Endometrium (tissue), 2 donors: ENCODE measurements at regions not wholly inside any gene's neighbourhood (a gene's known extent, or its start where the extent isn't known, plus 50 kb on each side); places are given as distances from the start of the nearest gene placed in this dataset.

Experiments used
- FAIRE-seq: peaks from 2 replicates; lab custom pipeline; 2012; peaks lifted over from hg19 to GRCh38; lab: Jason Lieb, UNC
- donor health status: control.
- donor health status: control.

DNA sequence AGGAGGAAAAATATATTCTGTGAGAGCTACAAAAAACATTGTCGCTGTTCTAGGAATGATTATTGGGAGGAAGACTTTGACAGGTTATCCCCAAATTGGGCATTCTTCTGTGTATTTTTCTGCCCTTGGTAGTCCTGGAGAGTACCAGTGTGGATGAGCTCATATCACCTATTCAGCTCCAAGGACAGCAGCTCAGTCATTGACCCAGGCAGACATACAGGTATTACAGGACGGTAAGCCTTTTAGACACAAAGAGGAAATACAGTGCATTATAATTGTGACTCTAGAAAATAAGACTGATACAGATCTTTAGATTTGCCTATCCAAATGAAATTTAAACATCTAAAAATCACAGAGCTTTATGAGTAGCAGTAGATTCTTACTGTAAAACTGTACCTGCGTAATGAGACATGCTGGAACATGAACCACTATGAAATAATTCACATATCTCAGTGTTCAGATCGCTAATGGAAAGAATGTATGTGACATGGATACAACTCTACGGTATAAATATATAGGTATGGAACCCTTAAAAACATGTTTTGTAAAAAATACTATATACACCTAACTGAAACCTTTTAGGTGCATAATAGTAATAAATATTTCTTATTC, 56.0 kb downstream of the PLK2 start:
- no peak for FAIRE-seq

GRCh38 chr5:58401701-58402100, 58.2 kb downstream of the PLK2 start:
- no peak for FAIRE-seq

DNA sequence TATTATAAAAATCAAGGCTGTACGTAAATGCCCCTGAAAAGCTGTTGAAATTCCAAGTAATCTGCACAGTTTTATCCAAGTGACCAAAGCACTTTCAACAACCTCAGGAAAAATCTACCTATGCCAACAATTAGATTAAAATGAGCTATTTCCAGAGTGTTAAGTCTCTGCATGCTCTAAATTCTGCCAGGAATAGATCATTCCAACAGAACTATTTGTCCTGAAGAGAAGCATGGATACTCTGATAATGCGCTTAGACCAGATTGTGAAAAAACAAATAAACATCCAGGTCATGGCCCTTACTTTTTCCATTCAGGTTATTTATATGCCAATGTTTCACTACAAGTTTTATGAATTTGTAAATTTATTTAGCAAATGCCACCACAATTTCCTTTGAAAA, 59.1 kb downstream of the PLK2 start:
- no peak for FAIRE-seq

- no peak for FAIRE-seq
Measured at GRCh38 chr5:58399951-58400350, 59.9 kb downstream of the PLK2 start.

- no peak for FAIRE-seq
Measured at GRCh38 chr5:58394339-58394738, 65.5 kb downstream of the PLK2 start.

GRCh38 chr5:58393716-58394115, 66.2 kb downstream of the PLK2 start:
- FAIRE-seq = no peak

DNA sequence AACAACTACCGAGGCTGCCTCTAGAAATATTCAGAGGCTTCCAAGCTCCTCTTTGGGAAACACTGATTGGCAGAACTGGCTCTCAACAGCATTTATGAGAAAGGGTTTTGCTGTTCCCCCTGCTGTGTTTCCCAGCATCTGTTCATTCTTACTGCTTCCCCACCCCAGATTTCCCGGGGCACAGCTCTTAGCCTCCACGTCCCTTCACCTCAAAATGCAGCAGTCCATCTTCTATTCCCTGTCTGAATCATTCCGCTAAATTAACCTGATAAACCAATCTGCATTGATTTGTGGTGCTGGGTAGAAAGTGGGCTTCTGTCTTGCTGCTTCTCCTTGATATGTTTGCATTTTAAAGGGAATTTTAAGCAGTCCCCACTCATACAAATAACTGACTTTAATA, 67.4 kb downstream of the PLK2 start:
- FAIRE-seq = no peak

DNA sequence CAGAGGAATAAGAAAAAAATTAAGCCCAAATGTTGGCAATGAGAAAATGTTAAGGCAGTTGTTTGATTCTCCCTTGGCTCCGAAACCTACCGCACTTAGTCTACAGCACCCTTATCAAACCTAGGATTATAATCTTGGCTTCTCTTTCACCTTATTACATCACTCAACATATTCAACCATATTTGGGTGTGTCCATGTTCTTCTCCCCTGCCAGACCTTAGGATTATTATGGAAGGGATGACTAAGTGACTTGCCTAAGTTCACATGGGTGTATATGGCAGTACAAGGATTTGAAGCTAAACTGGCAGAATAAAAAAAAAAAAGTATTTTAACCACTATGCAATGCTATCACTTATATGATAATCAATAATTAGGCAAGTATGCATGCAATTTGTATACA, 76.4 kb downstream of the PLK2 start:
- no peak for FAIRE-seq

GRCh38 chr5:58382131-58382534, 77.8 kb downstream of the PLK2 start:
- FAIRE-seq = no peak

- no peak for FAIRE-seq
Measured at GRCh38 chr5:58381566-58381965, 78.3 kb downstream of the PLK2 start.

DNA sequence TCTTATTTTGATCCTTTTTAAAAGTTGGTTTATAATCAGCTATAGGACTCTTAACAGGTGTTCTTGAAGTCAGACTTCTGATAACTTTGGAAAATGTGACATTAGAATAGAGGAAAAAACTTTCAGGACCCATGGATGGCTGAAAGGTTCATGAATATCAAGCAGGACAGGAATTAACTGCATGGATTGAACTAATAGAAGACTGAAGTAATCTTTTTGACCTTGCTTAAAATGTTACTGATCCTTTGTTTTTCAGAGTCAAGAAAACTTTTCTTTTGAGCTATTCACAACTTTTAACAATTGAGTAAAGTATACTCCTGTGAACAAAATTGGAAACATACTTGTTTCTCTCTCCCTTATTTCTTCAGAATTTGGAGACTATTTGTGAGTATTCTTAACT, 79.2 kb downstream of the PLK2 start:
- FAIRE-seq = no peak

DNA sequence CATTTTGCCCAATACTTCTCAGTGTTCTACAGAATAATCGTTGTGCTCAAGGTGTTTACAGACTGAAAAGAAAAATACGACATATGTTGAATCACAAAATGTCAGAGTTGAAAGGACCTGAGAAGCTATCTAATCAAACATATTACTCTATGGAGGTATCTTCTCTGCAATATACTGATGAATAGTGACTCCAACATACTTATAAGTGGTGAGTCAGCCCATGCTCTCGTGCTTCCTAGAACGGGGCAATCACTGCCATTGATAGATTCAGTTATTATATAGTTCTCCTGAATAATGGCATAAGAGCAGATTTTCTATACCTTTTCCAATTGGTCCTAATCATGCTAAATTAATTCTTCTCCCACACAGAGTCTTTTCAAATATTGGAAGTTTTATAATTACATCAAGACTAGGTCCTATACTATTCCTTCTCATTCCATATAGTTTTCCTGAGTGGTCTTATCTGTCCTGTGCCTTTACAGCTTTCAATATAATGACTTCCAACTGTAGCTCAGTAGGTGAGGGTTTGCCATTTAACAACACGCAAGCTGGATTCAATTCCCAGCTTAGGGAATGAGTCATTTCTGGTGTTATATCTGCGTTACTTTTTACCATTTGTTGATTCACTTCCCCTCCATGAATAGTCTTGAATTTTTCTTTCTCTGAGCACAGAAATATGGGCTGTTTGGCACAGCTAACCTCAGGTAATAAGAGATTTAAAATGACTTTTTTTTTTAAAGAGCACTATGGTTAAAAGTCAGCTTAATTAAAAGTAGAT, 81.1 kb downstream of the PLK2 start:
- FAIRE-seq = no peak

DNA sequence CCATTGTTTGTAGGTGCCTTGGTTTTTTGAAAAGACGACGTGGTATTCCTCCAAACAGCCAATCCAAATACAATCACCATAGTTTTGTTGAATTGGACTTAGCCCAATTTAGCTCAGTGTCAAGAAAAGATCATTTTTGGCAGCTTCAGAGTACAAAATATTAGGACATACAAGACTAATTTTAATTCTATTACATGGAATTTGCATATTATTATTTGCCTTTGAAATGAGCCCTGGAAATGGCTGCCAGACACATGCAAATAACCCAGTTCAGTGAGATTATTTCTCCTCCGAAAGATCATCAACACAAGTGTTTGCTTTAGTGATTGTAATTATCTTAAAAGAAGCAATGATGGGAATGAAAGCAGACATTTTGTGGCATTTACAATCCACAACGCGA, 89.3 kb downstream of the PLK2 start:
- no peak for FAIRE-seq

DNA sequence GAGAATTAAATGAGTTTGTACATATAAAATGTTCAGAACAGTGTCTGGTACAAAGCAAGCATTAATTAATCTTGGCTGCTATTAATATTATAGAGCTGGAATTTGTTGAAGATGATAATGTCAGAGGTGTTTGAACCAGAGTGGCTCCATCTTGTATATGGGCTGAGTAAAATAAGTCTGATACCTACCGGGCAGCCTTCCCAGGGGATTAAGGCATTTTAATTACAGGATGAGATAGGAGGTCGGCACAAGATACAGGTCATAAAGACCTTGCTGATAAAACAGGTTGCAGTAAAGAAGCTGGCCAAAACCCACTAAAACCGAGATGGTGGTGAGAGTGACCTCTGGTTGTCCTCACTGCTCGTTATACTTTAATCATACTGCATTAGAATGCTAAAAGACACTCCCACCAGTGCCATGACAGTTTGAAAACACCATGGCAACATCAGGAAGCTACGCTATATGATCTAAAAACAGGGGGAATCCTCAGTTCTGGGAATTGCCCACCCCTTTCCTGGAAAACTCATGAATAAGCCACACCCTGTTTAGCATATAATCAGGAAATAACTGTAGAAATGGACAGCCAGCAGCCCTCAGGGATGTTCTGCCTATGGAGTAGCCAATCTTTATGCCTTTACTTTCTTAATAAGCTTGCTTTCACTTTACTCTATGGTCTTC, 90.2 kb downstream of the PLK2 start:
- FAIRE-seq = no peak

DNA sequence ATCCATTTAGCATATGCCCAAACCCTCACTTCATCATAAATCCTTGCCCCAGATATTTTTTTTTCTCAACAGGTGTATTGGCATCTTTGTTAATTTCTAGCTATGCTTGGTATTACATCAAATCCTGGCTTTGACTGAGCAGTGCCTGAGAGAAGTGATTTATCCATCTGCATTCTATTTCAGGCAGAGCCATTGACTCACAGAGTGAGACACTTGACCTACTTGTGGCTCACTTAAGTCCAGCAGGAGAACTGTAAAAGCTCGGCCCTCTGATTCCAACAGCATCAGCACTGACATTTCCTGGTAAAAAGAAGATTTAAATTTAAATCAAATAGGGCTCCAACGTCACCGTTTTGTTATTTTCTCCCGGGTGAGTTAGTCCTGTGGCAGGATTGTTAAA, 93.4 kb downstream of the PLK2 start:
- FAIRE-seq = no peak

GRCh38 chr5:58365791-58366190, 94.1 kb downstream of the PLK2 start:
- no peak for FAIRE-seq

GRCh38 chr5:58363461-58364249, 96.2 kb downstream of the PLK2 start:
- no peak for FAIRE-seq

DNA sequence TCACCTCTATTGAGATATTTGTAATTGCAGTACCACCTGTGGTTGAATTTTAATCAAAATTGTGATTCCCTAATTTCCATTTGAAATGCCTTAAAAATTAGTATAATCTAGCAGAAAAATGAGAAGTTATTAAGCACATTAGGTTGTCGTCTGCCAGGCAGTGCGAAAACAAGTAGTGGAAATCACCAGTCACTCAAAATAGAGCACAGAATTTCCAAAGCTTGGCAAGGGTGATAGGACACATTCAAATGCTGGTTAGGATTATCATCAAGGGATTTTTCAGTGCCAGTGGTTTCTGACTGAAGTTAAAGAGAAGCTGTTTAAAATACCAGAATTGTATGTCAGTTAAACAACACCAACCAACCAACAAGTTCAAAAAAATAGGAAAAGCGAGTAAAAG, 97.8 kb downstream of the PLK2 start:
- FAIRE-seq = no peak

GRCh38 chr5:58360794-58361193, 99.1 kb downstream of the PLK2 start:
- no peak for FAIRE-seq

DNA sequence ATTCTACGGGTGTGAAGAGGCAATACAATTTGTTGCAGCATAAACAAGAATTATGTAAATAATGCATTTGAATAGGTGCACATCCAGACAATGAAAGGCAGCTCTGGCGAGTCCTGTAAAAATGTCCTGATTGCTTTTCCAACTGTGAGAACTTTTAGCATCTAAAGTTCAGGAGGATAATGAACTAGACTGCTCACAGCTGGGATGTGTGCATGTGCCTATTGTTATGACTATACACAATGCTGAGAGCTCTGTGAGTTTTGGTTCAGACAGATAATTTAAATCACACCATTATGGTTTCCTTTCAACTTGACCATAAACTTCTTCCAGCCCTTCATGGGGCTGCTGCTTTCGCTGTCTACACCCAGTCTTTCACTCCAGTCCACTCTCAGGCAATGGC, 99.9 kb downstream of the PLK2 start:
- FAIRE-seq = no peak

DNA sequence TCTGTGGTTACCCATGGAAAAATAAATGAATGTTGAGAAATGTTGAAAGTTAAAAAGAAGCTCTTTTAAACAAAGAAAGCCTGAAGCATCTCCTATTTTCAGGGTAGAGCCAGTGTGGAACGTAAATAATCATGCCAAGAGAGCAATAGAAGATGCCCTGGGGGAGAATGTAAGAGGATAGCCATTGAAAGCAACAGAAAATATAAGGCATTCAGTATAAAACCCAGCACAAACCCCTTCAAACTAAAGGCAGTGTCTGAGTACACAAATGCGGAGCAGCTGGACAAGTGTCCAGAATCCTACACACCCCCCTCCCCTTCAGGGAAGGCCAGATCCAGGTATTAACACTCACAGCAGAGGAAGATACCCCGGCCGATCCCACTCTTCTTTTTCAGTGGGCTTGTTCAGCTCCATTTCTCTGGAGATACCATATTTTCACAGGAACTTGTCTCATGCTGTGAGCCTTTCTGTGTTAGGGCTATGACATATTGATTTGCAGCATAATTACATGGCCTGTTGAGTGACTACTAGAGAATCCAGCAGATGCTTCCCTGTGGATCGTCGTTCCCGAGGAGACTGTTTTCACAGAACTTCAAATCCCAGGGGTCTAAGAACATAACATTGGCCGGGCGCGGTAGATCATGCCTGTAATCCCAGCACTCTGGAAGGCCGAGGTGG, 101.2 kb downstream of the PLK2 start:
- FAIRE-seq = no peak
